T-helper 2 cell treated with Interferon-gamma antibody and Interleukin-4, amounts not matched to agents 5 μg/mL and 100 μg/mL, for 36 hours (primary cell): ENCODE measurements at regions not wholly inside any gene's neighbourhood (a gene's known extent, or its start where the extent isn't known, plus 50 kb on each side); places are given as distances from the start of the nearest gene placed in this dataset.

Source experiments
- DNase-seq: peaks from one replicate; pipeline ENCODE4 v3.0.0; 2021; ENCODE audit warnings: low spot score
- H3K27ac Mint-ChIP-seq: one replicate; pipeline ENCODE4 v1.8.0; 2021; ENCODE audit warnings: mild to moderate bottlenecking, mixed read lengths
- H3K27me3 Mint-ChIP-seq: one replicate; pipeline ENCODE4 v1.8.0; 2021; ENCODE audit warnings: low read depth, mixed read lengths
- H3K36me3 Mint-ChIP-seq: one replicate; pipeline ENCODE4 v1.8.0; 2021; ENCODE audit warnings: low read depth, mixed read lengths
- H3K4me1 Mint-ChIP-seq: one replicate; pipeline ENCODE4 v1.8.0; 2021; ENCODE audit warnings: low read depth, mixed read lengths
- H3K4me3 Mint-ChIP-seq: one replicate; pipeline ENCODE4 v1.8.0; 2022; ENCODE audit warnings: mild to moderate bottlenecking, moderate library complexity, mixed read lengths
- H3K9me3 Mint-ChIP-seq: one replicate; pipeline ENCODE4 v1.8.0; 2021; ENCODE audit warnings: mixed read lengths

- Mint-ChIP-seq H3K27ac (no peak overlapping the region), H3K27me3 (no peaks in the 10 kb centered on the region), H3K4me3 (no peak overlapping the region), H3K36me3 (no peaks in the 10 kb centered on the region), H3K9me3 (no peaks in the 10 kb centered on the region), H3K4me1 (no peaks in the 10 kb centered on the region)
- DNase-seq: no peak
These were observed 314.9 kb downstream of the NUAK1 start for GRCh38 chr12:105823810-105824209.

DNA sequence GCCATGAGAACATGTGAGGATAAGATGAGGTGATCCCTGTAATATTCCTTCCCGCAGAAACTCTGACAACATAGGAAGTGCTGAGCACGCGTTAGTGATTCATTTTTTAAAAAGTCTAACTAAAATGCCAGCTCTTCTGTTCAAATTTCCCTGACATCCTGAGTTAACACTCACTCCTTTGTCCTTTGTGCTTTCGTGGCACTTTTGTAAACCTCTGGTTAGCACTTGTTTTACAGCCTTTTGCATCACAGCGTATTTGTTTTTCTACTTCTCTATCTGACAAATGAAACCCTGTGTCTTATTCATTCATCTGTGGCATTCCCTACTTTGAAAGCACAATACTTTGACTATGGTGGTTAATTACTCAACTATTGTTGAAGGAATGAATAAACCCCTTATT lies 313.6 kb downstream of the NUAK1 start:
- H3K4me3 Mint-ChIP-seq: no peak overlapping the region
- no peaks in the 10 kb centered on the region for H3K36me3 Mint-ChIP-seq
- no peaks in the 10 kb centered on the region for H3K9me3 Mint-ChIP-seq
- H3K4me1 Mint-ChIP-seq: no peaks in the 10 kb centered on the region
- no peak overlapping the region for H3K27ac Mint-ChIP-seq
- H3K27me3 Mint-ChIP-seq: no peaks in the 10 kb centered on the region
- no peak for DNase-seq

DNA sequence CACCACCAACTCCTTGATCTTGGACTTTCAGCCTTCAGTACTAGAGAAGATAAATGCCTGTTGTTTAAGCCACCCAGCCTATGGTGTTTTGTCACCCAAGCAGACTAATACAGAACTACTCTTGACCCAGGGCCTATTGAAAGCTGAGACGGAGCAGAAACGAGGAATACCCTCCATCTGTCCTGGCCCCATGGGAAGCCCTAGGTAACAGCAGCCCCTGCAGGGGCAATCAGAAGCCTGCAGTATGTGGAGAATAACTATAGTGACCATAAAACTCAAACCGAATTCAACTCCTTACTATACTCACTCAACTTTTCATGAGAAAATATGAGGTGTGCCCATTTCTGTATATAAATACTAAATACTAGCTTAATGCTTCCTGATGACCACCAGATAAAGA lies 307.4 kb downstream of the NUAK1 start:
- H3K27ac Mint-ChIP-seq: no peak overlapping the region
- no peak for DNase-seq
- H3K4me1 Mint-ChIP-seq: no peaks in the 10 kb centered on the region
- H3K4me3 Mint-ChIP-seq: no peak overlapping the region
- no peaks in the 10 kb centered on the region for H3K27me3 Mint-ChIP-seq
- no peaks in the 10 kb centered on the region for H3K9me3 Mint-ChIP-seq
- no peaks in the 10 kb centered on the region for H3K36me3 Mint-ChIP-seq

GRCh38 chr12:105832021-105832420 lies 306.7 kb downstream of the NUAK1 start:
- Mint-ChIP-seq H3K4me3 (no peak overlapping the region), H3K9me3 (no peaks in the 10 kb centered on the region), H3K27me3 (no peaks in the 10 kb centered on the region), H3K4me1 (no peaks in the 10 kb centered on the region), H3K36me3 (no peaks in the 10 kb centered on the region), H3K27ac (no peak overlapping the region)
- DNase-seq: no peak

DNA sequence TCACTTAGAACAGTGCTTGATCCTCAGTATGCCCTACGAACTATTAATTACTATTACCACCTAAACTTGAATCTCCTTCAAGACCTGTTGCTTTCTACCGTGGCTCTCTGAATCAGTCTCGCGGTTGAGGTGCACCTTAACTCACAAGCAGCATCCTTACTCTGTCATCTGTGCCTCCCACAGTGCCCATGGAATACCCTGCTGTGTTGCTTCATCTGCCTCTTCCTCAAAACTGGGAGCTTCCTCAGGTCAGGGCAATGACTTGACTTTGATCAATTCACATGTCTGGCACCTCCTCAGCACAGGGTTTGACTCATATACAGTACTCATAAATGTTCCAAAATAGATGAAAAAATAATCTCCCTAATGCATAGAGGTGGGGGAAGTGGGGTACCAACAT lies 305.9 kb downstream of the NUAK1 start:
- no peak for DNase-seq
- Mint-ChIP-seq H3K27ac (no peak overlapping the region), H3K4me1 (no peaks in the 10 kb centered on the region), H3K9me3 (no peaks in the 10 kb centered on the region), H3K27me3 (no peaks in the 10 kb centered on the region), H3K4me3 (no peak overlapping the region), H3K36me3 (no peaks in the 10 kb centered on the region)

GRCh38 chr12:105834496-105834895 lies 304.3 kb downstream of the NUAK1 start:
- Mint-ChIP-seq H3K4me1 (no peaks in the 10 kb centered on the region), H3K27ac (no peak overlapping the region), H3K27me3 (peaks cover 5% of the 10 kb centered on the region), H3K4me3 (no peak overlapping the region), H3K36me3 (no peaks in the 10 kb centered on the region), H3K9me3 (no peaks in the 10 kb centered on the region)
- no peak for DNase-seq

- H3K27ac Mint-ChIP-seq: no peak overlapping the region
- no peak for DNase-seq
- H3K36me3 Mint-ChIP-seq: no peaks in the 10 kb centered on the region
- H3K9me3 Mint-ChIP-seq: no peaks in the 10 kb centered on the region
- H3K4me1 Mint-ChIP-seq: no peaks in the 10 kb centered on the region
- H3K4me3 Mint-ChIP-seq: no peak overlapping the region
- peaks cover 5% of the 10 kb centered on the region for H3K27me3 Mint-ChIP-seq
These were observed 303.0 kb downstream of the NUAK1 start for GRCh38 chr12:105835580-105836241.

DNA sequence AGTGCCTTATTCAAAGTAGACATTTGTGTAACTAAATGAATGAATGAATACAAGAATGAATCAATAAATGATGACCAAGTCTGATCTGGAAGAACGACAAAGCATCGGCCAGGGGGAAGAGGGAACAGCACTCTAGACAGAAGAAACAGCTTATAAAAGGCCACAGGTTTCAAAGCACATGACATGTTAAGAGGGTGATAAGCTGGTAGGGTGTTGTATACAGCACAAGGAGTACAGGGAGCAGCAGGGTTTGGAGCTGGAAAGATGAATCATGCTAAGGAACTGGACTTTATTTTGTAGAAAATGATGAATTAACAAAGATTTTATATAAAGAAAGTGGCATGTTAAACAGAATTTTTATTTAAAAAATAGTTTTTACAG lies 302.5 kb downstream of the NUAK1 start:
- H3K27ac Mint-ChIP-seq: no peak overlapping the region
- H3K27me3 Mint-ChIP-seq: peaks cover 5% of the 10 kb centered on the region
- no peak overlapping the region for H3K4me3 Mint-ChIP-seq
- DNase-seq: no peak
- no peaks in the 10 kb centered on the region for H3K9me3 Mint-ChIP-seq
- no peaks in the 10 kb centered on the region for H3K4me1 Mint-ChIP-seq
- H3K36me3 Mint-ChIP-seq: no peaks in the 10 kb centered on the region

DNA sequence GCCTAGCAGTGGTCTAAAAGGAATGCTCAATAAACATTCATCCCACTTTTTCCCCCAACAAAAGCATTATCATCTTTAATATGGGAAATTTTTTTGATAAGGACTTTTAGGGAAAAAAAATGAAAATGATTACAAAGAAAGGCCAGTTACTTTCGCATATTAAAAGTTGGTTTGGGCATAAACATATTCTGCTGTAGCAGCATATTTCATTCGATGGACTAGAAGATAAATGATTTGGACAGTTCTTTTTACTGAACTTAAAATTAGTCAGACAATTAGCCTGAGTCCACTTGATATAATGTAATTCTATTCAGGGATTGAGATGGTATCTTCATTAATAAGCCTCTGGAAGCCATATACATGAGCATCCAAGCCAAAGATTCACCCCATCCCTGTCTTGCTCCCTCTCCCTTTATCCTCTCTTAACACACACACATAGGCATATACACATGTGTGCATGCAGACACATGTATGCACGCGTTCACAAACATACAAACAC lies 299.1 kb downstream of the NUAK1 start:
- Mint-ChIP-seq H3K4me3 (no peak overlapping the region), H3K27me3 (peaks cover 5% of the 10 kb centered on the region), H3K4me1 (no peaks in the 10 kb centered on the region), H3K36me3 (no peaks in the 10 kb centered on the region), H3K9me3 (no peaks in the 10 kb centered on the region), H3K27ac (no peak overlapping the region)
- DNase-seq: no peak

GRCh38 chr12:105840384-105840783 lies 298.4 kb downstream of the NUAK1 start:
- no peaks in the 10 kb centered on the region for H3K4me1 Mint-ChIP-seq
- H3K4me3 Mint-ChIP-seq: no peak overlapping the region
- peaks cover 5% of the 10 kb centered on the region for H3K27me3 Mint-ChIP-seq
- H3K9me3 Mint-ChIP-seq: no peaks in the 10 kb centered on the region
- no peak overlapping the region for H3K27ac Mint-ChIP-seq
- DNase-seq: no peak
- no peaks in the 10 kb centered on the region for H3K36me3 Mint-ChIP-seq

- no peak overlapping the region for H3K4me3 Mint-ChIP-seq
- H3K36me3 Mint-ChIP-seq: no peaks in the 10 kb centered on the region
- no peaks in the 10 kb centered on the region for H3K9me3 Mint-ChIP-seq
- no peak for DNase-seq
- H3K27me3 Mint-ChIP-seq: peaks cover 5% of the 10 kb centered on the region
- no peaks in the 10 kb centered on the region for H3K4me1 Mint-ChIP-seq
- H3K27ac Mint-ChIP-seq: no peak overlapping the region
These were observed 296.9 kb downstream of the NUAK1 start for GRCh38 chr12:105841840-105842239.

GRCh38 chr12:105843561-105843960 lies 295.2 kb downstream of the NUAK1 start:
- H3K36me3 Mint-ChIP-seq: no peaks in the 10 kb centered on the region
- no peak overlapping the region for H3K4me3 Mint-ChIP-seq
- H3K9me3 Mint-ChIP-seq: no peaks in the 10 kb centered on the region
- DNase-seq: no peak
- H3K4me1 Mint-ChIP-seq: no peaks in the 10 kb centered on the region
- no peak overlapping the region for H3K27ac Mint-ChIP-seq
- peaks cover 5% of the 10 kb centered on the region for H3K27me3 Mint-ChIP-seq

- Mint-ChIP-seq H3K9me3 (no peaks in the 10 kb centered on the region), H3K36me3 (no peaks in the 10 kb centered on the region), H3K4me1 (no peaks in the 10 kb centered on the region), H3K4me3 (no peak overlapping the region), H3K27ac (no peak overlapping the region), H3K27me3 (peaks cover under 1% of the 10 kb centered on the region)
- DNase-seq: no peak
These were observed 294.6 kb downstream of the NUAK1 start for GRCh38 chr12:105843986-105844760.

DNA sequence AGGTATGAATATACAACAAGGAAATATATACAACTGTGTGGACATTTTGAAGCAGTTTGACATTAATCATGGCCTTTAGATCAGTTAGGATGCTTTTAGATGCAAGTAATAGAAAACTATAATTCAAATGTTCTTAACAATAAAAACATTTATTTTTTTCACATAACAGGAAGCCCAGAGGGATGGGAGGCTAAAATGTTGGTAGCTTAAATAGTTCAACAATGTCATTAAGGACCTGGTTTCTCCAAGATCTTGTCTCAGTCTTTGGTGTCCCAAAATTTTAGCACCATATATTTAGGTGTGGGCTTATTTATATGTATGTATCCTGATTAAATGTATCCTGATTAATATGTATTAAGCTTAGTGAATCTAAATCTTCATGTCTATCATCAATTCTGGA lies 292.4 kb downstream of the NUAK1 start:
- H3K27ac Mint-ChIP-seq: no peak overlapping the region
- no peaks in the 10 kb centered on the region for H3K9me3 Mint-ChIP-seq
- DNase-seq: no peak
- no peak overlapping the region for H3K4me3 Mint-ChIP-seq
- H3K27me3 Mint-ChIP-seq: peaks cover 2% of the 10 kb centered on the region
- no peaks in the 10 kb centered on the region for H3K36me3 Mint-ChIP-seq
- no peaks in the 10 kb centered on the region for H3K4me1 Mint-ChIP-seq
